GM12864 (cell line): ENCODE measurements at regions not wholly inside any gene's neighbourhood (a gene's known extent, or its start where the extent isn't known, plus 50 kb on each side); places are given as distances from the start of the nearest gene placed in this dataset.

Experiments
- DNase-seq: peaks from one replicate; pipeline ENCODE4 v3.0.0-alpha.2; 2011; ENCODE audit warnings: low read depth
- H3K4me3 ChIP-seq: 2 replicates; pipeline ENCODE4 v1.5.1; 2011; ENCODE audit warnings: mild to moderate bottlenecking, low read depth, low read length, control low read depth
- TF ChIP-seq, protein P1 (sequence below): IDR thresholded peaks from 2 replicates; pipeline ENCODE4 v1.5.1; 2011; ENCODE audit warnings: low read depth, mild to moderate bottlenecking, moderate library complexity, low read length, control low read depth, inconsistent platforms; ENCODE audit errors: missing control alignments

DNA sequence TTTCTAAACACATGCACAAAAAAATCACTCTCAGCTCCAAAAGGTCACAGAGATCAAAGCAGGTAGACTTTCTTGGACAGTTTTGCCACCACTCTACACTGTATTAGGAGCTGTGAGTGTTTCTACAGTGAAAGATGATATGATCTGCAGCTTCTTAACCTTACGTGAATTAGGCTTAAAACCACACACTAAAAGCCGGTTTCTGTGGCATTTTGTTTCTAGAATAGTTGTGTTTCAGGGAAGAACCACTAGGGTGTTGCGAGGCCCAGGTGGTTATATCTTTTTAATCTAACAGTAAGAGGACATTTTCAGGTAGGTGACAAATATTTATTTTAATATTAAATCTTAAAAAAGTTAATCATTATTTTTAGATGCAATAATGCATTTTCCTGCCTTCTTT, 216.4 kb downstream of the KLF5 start:
- TF ChIP-seq, protein P1, sequence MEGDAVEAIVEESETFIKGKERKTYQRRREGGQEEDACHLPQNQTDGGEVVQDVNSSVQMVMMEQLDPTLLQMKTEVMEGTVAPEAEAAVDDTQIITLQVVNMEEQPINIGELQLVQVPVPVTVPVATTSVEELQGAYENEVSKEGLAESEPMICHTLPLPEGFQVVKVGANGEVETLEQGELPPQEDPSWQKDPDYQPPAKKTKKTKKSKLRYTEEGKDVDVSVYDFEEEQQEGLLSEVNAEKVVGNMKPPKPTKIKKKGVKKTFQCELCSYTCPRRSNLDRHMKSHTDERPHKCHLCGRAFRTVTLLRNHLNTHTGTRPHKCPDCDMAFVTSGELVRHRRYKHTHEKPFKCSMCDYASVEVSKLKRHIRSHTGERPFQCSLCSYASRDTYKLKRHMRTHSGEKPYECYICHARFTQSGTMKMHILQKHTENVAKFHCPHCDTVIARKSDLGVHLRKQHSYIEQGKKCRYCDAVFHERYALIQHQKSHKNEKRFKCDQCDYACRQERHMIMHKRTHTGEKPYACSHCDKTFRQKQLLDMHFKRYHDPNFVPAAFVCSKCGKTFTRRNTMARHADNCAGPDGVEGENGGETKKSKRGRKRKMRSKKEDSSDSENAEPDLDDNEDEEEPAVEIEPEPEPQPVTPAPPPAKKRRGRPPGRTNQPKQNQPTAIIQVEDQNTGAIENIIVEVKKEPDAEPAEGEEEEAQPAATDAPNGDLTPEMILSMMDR = no peak
- DNase-seq = no peak
- H3K4me3 ChIP-seq = no peak overlapping the region

DNA sequence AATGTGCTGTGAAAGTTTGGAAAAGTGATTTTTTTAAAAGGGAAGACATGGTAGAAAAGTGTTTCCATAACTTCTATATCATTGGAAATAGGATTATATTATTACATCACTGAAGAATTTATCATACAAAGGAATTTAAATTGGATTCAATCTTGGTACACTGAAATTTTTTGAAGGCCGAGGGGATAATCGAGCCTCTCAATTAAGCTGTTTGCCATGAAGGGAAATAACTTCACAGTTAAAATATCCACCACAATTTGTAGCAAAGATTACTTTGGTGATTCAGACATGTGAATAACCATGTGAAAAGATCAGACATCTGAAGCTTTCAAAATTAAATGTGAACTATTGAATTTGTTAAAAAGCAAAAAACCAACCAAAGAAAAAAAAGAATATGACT, 215.3 kb downstream of the KLF5 start:
- H3K4me3 ChIP-seq = no peak overlapping the region
- TF ChIP-seq, protein P1 = no peak
- no peak for DNase-seq

DNA sequence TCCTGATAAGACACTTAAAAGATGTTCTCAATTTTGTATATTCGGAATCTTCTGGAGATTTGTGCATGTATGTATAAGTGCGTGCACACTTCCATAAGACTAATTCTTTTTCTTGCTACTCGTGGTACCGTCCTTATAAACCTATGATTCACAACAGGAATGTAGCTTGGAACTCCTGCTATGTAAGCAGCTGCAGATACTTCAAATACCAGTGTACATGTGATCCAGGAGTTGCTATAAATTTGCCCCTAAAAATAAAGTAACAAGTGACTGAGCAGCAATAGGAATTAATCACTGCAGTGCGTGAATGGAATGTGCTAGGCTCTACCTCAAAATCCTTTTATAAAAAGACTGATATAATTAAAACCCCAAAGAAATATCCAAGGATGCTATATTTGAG, 214.9 kb downstream of the KLF5 start:
- TF ChIP-seq, protein P1 = no peak
- H3K4me3 ChIP-seq = no peak overlapping the region
- no peak for DNase-seq

DNA sequence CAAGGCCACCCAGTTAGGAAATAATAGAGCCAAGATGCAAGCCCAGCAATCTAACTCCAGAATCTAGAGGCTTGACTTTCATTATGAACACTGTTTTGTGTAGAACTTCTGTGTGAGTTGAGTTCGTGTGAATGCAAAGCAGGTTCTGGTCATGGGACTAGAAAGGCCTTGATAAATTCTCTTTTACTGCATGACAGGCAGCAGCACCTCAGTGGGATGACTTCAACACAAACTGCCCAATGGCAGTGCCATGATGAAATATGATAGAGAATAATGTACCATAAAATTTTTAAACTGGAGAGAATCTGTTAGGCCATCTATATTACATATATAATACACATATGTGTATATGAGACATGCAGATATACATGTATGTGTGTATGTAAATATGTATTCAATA, 214.5 kb downstream of the KLF5 start:
- TF ChIP-seq, protein P1 = no peak
- H3K4me3 ChIP-seq = no peak overlapping the region
- DNase-seq = no peak

DNA sequence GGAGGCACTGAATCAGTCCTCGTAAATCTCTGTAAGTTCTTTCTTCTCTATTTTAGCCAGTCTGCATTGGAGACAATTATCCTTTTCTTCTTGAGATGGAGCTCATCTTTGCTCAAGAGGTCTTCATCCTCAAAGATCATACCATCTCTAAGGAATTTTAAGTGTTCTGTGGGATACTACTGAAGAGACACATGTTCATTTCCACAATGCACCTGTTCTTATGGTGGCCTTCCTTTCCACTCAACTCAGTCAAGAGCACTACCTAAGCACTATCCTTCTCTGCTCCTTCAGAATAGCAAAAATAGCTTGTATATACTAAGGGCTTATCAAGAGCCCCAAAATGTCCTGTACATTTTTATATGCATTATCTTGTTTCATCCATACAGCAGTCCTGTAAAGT, 214.0 kb downstream of the KLF5 start:
- H3K4me3 ChIP-seq = no peak overlapping the region
- TF ChIP-seq, protein P1 = no peak
- DNase-seq = no peak

DNA sequence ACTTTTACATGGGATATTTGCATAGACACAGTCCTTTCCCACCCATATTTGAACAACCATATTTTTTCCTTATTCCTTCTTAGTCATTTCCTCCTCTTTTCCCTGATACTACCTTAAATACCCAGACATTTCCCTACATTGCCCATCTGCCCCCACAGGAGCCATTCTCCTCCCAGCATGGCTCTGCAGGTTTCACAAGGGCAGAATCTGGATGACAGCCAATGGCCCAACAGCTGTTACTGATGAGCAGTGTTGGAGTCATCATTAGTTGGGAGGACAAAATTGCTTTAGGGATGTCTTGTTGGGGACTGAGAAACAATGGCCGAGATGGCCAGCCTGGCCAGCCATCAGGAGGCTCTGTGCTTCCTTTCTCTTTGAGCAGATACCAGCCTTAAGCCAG, 209.5 kb downstream of the KLF5 start:
- TF ChIP-seq, protein P1 = no peak
- DNase-seq = no peak
- no peak overlapping the region for H3K4me3 ChIP-seq

DNA sequence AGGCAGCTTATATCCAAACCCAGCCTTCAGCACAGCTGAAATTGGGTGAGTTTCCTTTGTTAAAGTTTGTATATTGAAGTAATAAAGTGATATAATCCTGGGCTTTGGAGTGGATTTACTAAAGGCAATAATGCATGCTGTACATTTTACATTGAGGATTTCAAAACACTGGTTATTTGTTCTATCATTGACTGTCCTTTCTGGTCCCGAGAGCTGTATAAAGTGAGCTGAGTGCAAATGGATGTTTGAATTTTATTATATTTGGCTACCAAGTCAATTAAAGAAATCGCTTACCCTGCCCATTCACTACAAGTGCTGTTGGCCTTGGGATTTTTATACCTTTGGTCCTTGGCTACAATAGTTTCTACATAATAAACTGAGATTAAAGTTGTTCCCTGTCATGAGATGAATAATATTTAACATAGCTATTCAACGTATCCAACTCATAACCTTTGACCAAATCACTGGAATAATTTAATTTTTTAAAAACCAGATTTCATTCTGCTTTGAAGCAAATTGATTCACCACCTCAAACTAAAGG, 207.9 kb downstream of the KLF5 start:
- no peak for DNase-seq
- H3K4me3 ChIP-seq = no peak overlapping the region
- TF ChIP-seq, protein P1 = no peak
